ENCODE measurements at regions not wholly inside any gene's neighbourhood (a gene's known extent, or its start where the extent isn't known, plus 50 kb on each side); places are given as distances from the start of the nearest gene placed in this dataset.

DNA sequence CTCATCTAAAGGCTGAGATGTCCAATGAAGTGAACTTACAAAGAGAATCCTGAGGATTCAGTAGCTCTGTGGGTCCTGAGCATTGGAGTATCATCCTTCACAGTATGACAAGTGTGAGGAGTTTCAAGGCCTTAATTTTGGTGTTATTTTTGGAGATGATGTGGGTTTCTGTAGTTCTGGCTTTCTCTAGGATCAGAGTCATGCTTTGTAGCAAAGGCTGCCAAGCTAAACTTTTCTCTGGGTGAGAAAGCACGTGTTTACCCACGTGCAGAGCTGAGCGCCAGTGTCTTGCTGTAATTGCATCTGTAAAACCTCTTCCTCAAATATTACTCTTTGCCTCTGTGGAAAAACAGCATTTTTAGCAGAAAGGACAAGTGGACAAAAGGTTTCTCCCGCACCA, 387.8 kb upstream of the LYPLAL1 start (continued):
- TF ChIP-seq, protein P1, sequence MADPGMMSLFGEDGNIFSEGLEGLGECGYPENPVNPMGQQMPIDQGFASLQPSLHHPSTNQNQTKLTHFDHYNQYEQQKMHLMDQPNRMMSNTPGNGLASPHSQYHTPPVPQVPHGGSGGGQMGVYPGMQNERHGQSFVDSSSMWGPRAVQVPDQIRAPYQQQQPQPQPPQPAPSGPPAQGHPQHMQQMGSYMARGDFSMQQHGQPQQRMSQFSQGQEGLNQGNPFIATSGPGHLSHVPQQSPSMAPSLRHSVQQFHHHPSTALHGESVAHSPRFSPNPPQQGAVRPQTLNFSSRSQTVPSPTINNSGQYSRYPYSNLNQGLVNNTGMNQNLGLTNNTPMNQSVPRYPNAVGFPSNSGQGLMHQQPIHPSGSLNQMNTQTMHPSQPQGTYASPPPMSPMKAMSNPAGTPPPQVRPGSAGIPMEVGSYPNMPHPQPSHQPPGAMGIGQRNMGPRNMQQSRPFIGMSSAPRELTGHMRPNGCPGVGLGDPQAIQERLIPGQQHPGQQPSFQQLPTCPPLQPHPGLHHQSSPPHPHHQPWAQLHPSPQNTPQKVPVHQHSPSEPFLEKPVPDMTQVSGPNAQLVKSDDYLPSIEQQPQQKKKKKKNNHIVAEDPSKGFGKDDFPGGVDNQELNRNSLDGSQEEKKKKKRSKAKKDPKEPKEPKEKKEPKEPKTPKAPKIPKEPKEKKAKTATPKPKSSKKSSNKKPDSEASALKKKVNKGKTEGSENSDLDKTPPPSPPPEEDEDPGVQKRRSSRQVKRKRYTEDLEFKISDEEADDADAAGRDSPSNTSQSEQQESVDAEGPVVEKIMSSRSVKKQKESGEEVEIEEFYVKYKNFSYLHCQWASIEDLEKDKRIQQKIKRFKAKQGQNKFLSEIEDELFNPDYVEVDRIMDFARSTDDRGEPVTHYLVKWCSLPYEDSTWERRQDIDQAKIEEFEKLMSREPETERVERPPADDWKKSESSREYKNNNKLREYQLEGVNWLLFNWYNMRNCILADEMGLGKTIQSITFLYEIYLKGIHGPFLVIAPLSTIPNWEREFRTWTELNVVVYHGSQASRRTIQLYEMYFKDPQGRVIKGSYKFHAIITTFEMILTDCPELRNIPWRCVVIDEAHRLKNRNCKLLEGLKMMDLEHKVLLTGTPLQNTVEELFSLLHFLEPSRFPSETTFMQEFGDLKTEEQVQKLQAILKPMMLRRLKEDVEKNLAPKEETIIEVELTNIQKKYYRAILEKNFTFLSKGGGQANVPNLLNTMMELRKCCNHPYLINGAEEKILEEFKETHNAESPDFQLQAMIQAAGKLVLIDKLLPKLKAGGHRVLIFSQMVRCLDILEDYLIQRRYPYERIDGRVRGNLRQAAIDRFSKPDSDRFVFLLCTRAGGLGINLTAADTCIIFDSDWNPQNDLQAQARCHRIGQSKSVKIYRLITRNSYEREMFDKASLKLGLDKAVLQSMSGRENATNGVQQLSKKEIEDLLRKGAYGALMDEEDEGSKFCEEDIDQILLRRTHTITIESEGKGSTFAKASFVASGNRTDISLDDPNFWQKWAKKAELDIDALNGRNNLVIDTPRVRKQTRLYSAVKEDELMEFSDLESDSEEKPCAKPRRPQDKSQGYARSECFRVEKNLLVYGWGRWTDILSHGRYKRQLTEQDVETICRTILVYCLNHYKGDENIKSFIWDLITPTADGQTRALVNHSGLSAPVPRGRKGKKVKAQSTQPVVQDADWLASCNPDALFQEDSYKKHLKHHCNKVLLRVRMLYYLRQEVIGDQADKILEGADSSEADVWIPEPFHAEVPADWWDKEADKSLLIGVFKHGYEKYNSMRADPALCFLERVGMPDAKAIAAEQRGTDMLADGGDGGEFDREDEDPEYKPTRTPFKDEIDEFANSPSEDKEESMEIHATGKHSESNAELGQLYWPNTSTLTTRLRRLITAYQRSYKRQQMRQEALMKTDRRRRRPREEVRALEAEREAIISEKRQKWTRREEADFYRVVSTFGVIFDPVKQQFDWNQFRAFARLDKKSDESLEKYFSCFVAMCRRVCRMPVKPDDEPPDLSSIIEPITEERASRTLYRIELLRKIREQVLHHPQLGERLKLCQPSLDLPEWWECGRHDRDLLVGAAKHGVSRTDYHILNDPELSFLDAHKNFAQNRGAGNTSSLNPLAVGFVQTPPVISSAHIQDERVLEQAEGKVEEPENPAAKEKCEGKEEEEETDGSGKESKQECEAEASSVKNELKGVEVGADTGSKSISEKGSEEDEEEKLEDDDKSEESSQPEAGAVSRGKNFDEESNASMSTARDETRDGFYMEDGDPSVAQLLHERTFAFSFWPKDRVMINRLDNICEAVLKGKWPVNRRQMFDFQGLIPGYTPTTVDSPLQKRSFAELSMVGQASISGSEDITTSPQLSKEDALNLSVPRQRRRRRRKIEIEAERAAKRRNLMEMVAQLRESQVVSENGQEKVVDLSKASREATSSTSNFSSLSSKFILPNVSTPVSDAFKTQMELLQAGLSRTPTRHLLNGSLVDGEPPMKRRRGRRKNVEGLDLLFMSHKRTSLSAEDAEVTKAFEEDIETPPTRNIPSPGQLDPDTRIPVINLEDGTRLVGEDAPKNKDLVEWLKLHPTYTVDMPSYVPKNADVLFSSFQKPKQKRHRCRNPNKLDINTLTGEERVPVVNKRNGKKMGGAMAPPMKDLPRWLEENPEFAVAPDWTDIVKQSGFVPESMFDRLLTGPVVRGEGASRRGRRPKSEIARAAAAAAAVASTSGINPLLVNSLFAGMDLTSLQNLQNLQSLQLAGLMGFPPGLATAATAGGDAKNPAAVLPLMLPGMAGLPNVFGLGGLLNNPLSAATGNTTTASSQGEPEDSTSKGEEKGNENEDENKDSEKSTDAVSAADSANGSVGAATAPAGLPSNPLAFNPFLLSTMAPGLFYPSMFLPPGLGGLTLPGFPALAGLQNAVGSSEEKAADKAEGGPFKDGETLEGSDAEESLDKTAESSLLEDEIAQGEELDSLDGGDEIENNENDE (IDR thresholded peaks at IDR 0.05; ENCODE audit: insufficient replicate concordance, low read length), result no peak
- TF ChIP-seq, protein P2, sequence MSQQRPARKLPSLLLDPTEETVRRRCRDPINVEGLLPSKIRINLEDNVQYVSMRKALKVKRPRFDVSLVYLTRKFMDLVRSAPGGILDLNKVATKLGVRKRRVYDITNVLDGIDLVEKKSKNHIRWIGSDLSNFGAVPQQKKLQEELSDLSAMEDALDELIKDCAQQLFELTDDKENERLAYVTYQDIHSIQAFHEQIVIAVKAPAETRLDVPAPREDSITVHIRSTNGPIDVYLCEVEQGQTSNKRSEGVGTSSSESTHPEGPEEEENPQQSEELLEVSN (IDR thresholded peaks at IDR 0.05), result no peak
- TF ChIP-seq SAP30 (IDR thresholded peaks at IDR 0.05; ENCODE audit: insufficient read depth, insufficient replicate concordance, low read length), result no peak
- TF ChIP-seq, protein P3, sequence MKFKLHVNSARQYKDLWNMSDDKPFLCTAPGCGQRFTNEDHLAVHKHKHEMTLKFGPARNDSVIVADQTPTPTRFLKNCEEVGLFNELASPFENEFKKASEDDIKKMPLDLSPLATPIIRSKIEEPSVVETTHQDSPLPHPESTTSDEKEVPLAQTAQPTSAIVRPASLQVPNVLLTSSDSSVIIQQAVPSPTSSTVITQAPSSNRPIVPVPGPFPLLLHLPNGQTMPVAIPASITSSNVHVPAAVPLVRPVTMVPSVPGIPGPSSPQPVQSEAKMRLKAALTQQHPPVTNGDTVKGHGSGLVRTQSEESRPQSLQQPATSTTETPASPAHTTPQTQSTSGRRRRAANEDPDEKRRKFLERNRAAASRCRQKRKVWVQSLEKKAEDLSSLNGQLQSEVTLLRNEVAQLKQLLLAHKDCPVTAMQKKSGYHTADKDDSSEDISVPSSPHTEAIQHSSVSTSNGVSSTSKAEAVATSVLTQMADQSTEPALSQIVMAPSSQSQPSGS (IDR thresholded peaks at IDR 0.05; ENCODE audit: low read length), result no peak
- no peak for TF ChIP-seq KDM1A (IDR thresholded peaks at IDR 0.05; ENCODE audit: borderline replicate concordance, low read length)
- TF ChIP-seq BACH1 (IDR thresholded peaks at IDR 0.05; ENCODE audit: low read length), result no peak
- TF ChIP-seq SUZ12 (IDR thresholded peaks at IDR 0.05; ENCODE audit: low read length), result no peak
- TF ChIP-seq EP300 (IDR thresholded peaks at IDR 0.05; ENCODE audit: borderline replicate concordance in 1 of 2, low read depth in 2 of 2, low read length in 2 of 2), result no peak
- TF ChIP-seq SIN3A (conservative IDR thresholded peaks at IDR 0.05 in 1 of 2, IDR thresholded peaks at IDR 0.05 in 1 of 2; ENCODE audit: low read depth in 1 of 2, low read length in 2 of 2), result no peak
